T-helper 22 cell (primary cell): ENCODE measurements at regions not wholly inside any gene's neighbourhood (a gene's known extent, or its start where the extent isn't known, plus 50 kb on each side); places are given as distances from the start of the nearest gene placed in this dataset.

Experiments used
- DNase-seq: peaks from one replicate; pipeline ENCODE4 v3.0.0-alpha.2; 2020; ENCODE audit warnings: low read depth

DNA sequence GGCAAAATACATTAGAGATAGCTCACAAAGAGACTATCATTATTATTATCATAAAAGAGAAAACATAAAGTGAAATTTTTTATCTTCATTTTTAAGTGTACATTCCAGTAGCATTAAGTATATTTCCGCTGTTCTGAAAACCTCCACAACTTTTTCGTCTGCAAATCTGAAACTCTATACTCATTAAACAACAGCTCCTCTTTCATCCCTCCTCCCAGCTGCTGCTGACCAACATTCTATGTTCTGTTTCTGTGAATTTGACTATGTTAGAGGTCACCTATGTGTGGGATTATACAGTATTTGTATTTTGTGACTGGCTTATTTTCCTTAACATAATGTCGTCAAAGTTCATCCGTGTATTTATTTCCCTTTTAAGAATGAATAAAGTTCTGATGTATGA lies 429.3 kb upstream of the TPK1 start:
- no peak for DNase-seq

- no peak for DNase-seq
These were observed 428.0 kb upstream of the TPK1 start for GRCh38 chr7:145263886-145264285.

DNA sequence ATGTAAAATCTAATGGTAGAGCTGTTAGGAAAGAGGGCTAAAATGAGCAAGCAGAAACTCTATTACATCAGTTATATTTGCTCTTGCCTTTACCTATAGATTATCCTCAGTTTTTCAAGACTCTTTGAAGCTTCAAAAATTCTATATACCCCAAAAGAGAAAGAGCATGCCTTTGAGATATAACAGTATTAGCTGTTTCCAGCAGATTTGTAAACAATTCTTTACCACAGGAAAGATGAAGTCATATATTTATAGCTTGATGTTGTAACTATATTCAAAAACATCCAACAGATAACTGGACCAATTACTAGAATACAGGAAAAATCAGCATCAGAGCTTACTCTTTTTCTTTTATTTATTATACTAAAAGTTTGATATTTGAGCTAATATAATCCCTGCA lies 416.2 kb upstream of the TPK1 start:
- no peak for DNase-seq

- no peak for DNase-seq
These were observed 388.9 kb upstream of the TPK1 start for GRCh38 chr7:145224775-145225174.

DNA sequence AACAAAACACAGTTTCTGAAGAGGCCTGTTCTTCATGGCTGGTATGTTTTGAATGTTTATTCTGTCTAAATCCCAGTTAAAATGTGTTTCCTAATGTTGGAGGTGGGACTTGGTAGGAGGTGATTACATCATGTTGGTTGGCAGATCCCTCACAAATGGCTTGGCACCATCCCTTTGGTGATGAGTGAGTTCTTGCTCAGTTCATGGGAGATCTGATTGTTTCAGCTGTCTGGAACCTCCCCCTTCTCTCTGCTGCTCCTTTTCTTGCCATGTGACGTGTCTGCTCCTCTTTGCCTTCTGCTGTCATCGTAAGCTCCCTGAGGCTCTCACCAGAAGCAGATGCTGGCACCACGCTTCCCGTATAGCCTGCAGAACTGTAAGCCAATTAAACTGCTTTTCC lies 383.6 kb upstream of the TPK1 start:
- no peak for DNase-seq

DNA sequence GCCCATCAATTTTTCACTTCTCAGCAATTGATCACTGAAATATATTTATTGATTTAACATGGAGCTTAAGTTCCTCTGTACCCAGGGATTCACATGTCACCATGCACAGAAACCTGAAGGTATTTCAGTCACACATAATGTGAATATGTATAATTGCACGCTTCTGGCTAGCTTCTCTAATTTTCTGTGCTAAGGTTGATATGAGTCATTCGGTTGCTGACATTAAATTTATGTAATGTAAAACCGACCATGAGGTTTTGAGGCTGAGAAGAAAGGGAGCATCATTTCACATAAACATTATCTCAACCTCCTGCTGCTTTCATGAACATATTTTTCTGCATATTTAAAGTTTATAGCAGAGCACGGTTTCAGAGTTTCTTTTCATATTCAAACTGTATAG lies 381.0 kb upstream of the TPK1 start:
- DNase-seq, result no peak

GRCh38 chr7:145212050-145212449 lies 376.2 kb upstream of the TPK1 start:
- no peak for DNase-seq

GRCh38 chr7:145211211-145211610 lies 375.4 kb upstream of the TPK1 start:
- DNase-seq, result no peak

DNA sequence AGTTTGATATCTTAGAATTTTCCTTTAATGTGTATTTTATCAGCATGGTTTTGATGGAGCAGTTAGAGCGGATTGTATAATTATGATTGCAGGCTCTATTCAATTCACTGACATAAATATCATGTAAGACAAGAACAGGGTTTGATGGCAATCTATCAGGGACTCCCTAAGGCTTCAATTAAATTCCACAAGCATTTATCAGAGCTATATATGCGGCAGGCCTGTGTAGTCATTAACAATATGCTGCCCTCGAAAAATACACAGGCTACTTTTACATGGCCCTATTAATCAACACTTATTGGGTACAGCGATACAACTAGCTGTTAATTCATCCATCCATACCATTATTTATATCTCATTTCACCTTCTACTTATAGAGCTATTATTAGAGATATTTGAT lies 358.1 kb upstream of the TPK1 start:
- no peak for DNase-seq

- DNase-seq, result no peak
These were observed 349.1 kb upstream of the TPK1 start for GRCh38 chr7:145184956-145185355.

DNA sequence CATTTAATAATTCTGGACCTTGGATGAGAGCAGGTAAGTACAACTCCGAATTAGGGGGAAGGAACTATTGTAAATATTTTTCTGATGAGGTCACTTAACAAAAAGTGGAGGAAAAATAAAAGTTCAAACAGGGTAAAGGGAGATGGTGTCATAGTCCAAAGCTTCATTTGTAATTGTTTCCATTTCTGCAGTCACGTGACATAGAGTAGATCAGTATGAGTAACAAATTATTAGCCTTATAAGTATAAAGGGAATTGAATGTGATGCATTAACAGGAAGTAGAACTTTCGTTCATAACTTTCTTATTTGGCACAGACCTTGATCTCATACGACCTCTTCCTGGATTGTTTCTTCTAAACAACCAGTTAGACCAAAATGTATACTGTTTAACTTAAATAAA lies 347.2 kb upstream of the TPK1 start:
- no peak for DNase-seq

DNA sequence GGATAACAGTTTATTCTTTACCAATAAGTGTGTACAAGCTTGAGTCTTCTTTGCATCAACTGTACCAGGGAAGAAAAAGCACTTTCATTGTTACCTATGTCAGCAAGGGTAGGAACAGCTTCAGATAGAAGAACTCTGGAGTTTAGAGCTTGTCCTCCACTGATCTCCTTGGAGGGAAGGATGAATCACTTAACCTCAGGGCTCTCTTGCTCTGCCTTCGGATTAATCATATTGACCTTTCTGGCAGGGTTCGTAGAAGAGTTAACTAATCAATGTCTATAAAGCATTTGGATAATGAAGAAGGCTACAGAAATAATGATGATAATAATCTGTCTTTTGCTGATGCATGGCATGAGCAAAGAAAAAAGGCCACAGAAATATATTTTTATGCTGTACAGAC lies 339.5 kb upstream of the TPK1 start:
- no peak for DNase-seq

DNA sequence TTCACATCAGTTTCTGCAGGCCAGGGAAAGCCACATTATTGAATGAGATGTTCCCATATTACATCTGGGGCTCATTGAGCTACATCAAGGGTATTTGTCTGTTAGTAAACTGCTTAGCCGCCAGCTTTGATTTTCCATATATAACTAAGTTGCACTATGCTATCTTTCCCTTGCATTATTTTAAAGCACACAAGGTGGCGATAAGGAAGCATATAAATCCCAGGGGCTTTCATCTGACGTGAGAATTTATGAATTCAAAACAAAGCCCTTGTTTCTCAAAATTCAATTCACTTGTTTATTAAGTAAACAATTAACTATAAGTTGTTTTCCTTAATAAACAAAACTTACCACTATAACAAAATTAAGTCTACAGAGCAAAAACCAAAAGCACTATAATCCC lies 334.1 kb upstream of the TPK1 start:
- DNase-seq, result no peak

- no peak for DNase-seq
These were observed 333.0 kb upstream of the TPK1 start for GRCh38 chr7:145168879-145169278.

DNA sequence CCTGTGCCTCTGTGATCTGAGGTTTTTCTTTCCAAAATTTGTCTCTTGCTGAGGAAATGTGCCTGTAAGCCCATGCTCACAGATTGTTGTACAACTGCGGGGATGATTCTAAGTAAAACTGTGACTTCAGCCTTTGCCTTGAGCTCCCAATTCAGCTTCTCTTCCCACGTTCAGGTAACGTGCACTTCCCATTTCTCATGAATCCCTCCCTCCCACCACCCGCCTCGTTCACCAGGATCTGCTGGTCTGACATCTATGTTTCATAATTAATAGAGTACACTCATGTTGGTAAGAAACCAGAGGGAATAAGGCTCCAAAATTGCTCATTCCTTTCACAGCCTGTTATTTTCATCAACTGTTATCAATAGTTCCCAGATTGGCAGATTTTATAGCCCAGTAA lies 332.6 kb upstream of the TPK1 start:
- DNase-seq, result no peak

GRCh38 chr7:145156834-145157233 lies 321.0 kb upstream of the TPK1 start:
- DNase-seq, result no peak

DNA sequence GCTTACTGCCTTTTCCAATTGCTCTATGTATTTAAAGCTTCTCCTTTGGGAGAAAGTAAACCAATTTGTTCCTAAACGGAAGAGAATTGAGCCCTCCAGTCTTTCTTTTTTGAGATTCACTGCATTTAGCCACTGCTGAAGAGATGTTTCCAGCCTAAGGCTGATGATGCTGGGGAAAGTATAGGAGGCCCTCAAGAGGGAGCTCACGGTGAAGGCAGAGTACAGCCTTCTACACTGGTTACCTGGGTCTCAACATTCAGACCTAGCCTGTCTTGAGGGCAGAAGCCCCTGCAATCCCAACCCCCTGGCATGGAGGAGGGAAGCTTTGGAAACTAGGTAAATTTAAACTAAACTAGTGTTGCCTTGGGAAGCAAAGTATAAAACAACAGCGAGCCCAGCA lies 316.7 kb upstream of the TPK1 start:
- no peak for DNase-seq

DNA sequence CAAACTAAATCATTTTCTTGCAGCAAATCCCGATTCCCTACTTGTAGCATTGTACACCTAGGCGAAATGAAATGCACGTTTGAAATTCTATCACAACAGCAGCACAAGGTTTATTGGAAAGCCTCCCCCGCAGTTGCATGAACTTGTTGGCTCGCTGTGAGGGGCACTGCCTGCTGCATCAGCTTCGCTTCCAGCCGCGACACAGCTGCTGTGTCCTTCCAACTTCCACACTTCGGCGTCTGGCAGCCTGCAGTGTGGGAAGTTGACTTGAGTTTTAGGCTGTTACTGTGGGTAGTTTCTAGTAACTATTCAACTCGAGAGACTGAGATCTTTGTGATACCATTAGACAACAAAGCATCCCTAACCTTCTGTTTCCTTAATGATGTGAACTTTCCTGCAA lies 315.8 kb upstream of the TPK1 start:
- DNase-seq, result no peak

DNA sequence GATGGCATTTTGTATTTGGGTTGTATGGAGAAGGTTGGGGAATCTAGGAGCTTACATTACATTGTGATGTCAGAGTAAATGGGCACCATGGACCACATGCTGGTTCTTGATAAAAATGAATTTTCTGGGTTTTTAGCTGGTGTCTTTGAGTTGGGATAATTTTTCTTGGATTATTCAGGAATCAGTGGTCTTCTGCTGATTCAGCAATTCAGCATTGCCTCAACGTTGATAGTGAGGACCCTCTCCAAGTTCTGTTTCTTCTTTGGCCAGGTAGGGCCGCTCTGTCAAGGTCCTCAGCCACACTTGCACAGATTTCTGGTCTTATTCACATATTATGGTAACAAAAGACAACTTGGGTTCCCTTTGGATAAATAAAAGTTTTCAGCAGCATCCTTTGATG lies 312.0 kb upstream of the TPK1 start:
- no peak for DNase-seq

DNA sequence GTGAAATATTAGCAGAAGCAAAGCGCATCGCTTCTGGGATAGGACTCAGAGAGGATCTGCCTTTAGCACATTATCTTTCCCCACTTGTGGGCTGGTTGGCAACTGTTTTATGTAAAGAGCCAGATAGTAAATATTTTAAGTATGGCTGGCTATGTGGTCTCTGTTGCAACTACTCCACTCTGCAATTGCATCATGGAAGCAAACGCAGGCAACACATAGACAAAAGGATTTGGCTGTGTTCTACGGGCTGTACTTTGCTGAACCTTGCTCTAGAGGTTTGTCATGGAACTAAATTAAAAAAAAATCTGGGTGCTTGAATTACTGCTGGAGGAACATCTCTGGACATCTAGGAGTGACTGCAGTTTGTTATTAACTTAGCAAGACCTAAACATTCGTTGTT lies 307.8 kb upstream of the TPK1 start:
- DNase-seq, result no peak

GRCh38 chr7:145134377-145134776 lies 298.5 kb upstream of the TPK1 start:
- no peak for DNase-seq

DNA sequence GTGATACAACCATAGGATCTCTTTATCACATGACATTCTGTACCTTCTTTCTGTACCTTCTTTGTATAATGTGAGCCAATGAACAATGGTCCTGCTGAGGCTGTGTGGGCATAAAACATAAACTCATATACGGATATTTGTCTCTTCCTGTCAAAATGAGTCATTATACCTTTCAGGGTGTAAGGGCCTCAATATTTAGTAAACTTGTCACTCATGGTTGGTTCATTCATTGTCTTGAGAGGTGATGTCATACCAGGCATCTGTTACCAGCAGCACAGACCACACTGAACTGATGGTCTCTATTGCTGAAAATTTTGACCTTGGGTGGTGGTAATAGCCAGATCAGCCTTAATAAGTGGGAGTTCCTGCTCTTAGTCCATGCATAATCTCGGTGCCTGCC lies 287.6 kb upstream of the TPK1 start:
- DNase-seq, result no peak

DNA sequence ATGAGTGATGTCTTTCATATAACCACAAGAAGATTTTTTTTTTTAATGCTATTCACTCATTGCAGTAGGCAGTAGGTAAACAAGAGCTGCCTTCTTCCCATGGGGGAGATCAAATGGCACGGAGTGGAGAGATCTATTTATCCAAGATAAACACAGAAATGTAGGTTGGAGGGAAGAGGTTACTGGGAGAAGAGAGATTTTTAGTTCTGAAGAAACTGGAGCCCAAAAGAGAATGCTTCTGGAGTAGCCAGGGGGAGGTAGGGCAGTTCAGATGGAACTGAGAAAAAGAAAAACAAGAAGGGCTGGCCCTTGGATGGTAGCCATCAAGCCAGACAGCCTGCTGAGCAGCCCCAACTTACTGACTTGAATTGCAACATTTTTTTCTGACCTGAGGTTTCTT lies 270.1 kb upstream of the TPK1 start:
- DNase-seq, result no peak

DNA sequence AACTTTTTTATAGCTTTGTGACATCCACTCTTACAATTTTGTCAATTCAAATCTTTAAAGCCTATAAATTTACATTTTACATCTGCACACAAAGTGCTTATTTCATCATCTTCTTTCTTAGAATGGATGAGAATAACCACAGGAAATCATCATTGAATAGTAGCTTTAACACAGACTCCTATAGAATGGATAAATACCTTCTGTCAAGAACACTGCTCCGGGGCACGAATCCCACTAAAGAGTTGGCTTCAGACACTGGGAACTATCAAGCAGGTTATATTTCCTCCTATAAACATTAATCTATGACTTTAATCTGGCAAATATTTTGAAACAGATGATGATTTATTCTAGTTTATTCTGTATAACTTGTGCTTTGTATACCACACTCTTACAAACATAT lies 269.7 kb upstream of the TPK1 start:
- no peak for DNase-seq

GRCh38 chr7:145104400-145104799 lies 268.5 kb upstream of the TPK1 start:
- DNase-seq, result no peak
